GM21447 (cell line): ENCODE measurements at regions not wholly inside any gene's neighbourhood (a gene's known extent, or its start where the extent isn't known, plus 50 kb on each side); places are given as distances from the start of the nearest gene placed in this dataset.

ENCODE experiments used
- ATAC-seq: cut with Tn5 transposase; IDR thresholded peaks from one replicate; pipeline ENCODE4 v1.9.1; 2021; ENCODE audit not compliant: unreplicated experiment

GRCh38 chr12:25713264-25713663 lies 160.2 kb upstream of the LMNTD1 start:
- ATAC-seq: peak; percentile 98

GRCh38 chr12:25714198-25714984 lies 161.3 kb upstream of the LMNTD1 start:
- no peak for ATAC-seq

- ATAC-seq: no peak
Measured at GRCh38 chr12:25715102-25715501, 162.0 kb upstream of the LMNTD1 start.

- no peak for ATAC-seq
Measured at GRCh38 chr12:25716842-25717241, 163.8 kb upstream of the LMNTD1 start.

GRCh38 chr12:25717552-25717951 lies 164.5 kb upstream of the LMNTD1 start:
- no peak for ATAC-seq

- no peak for ATAC-seq
Measured at GRCh38 chr12:25718081-25718731, 165.1 kb upstream of the LMNTD1 start.

- ATAC-seq: no peak
Measured at GRCh38 chr12:25719505-25719904, 166.4 kb upstream of the LMNTD1 start.

- no peak for ATAC-seq
Measured at GRCh38 chr12:25723336-25723735, 170.3 kb upstream of the LMNTD1 start.

- no peak for ATAC-seq
Measured at GRCh38 chr12:25723921-25724491, 170.9 kb upstream of the LMNTD1 start.

- ATAC-seq: no peak
Measured at GRCh38 chr12:25725470-25725869, 172.4 kb upstream of the LMNTD1 start.

GRCh38 chr12:25725931-25726330 lies 172.8 kb upstream of the LMNTD1 start:
- no peak for ATAC-seq

GRCh38 chr12:25728056-25728595 lies 175.0 kb upstream of the LMNTD1 start:
- ATAC-seq: no peak

- ATAC-seq: no peak
Measured at GRCh38 chr12:25730489-25731349, 177.6 kb upstream of the LMNTD1 start.

- no peak for ATAC-seq
Measured at GRCh38 chr12:25733541-25733940, 180.5 kb upstream of the LMNTD1 start.

- ATAC-seq: peak; percentile 68
Measured at GRCh38 chr12:25734529-25735180, 181.6 kb upstream of the LMNTD1 start.

GRCh38 chr12:25740617-25741016 lies 187.5 kb upstream of the LMNTD1 start:
- no peak for ATAC-seq

- no peak for ATAC-seq
Measured at GRCh38 chr12:25741917-25742316, 188.8 kb upstream of the LMNTD1 start.

GRCh38 chr12:25743679-25744215 lies 190.7 kb upstream of the LMNTD1 start:
- ATAC-seq: no peak

GRCh38 chr12:25744313-25744712 lies 191.2 kb upstream of the LMNTD1 start:
- ATAC-seq: no peak

- no peak for ATAC-seq
Measured at GRCh38 chr12:25745281-25745680, 192.2 kb upstream of the LMNTD1 start.
